HG03060 (cell line): ENCODE measurements at regions not wholly inside any gene's neighbourhood (a gene's known extent, or its start where the extent isn't known, plus 50 kb on each side); places are given as distances from the start of the nearest gene placed in this dataset.
"Not testable (repeated sequence)": the region's sequence is repeated elsewhere in the genome, so short reads cannot be mapped to it uniquely, and the experiment has no call there.

ENCODE experiments used
- ATAC-seq: cut with Tn5 transposase; IDR thresholded peaks from one replicate; pipeline ENCODE4 v1.9.1; 2021; ENCODE audit warnings: low read depth, moderate number of reproducible peaks; ENCODE audit not compliant: unreplicated experiment

DNA sequence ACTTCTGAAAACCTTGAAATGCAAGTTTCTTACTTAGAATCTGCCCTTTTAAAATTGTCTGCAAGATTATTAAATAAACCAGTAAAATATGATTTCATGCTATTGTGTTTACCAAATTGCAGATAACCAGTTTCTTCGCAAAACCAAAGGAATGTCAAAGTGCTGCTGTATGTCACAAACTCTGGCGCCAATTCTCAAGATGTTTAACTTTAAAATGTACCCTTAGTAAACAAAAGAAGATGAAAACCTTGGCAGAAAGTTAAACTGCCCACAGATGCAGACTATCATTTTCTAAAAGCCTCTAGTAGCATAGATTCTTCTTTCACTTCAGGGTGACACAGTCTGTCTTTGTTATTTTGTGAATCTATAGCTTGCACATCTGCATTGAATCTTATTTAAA, 189.2 kb downstream of the SLITRK6 start:
- ATAC-seq: no peak

- no peak for ATAC-seq
Observed at GRCh38 chr13:85608255-85608829, 190.9 kb downstream of the SLITRK6 start.

GRCh38 chr13:85603735-85604134, 195.5 kb downstream of the SLITRK6 start:
- ATAC-seq: no peak

GRCh38 chr13:85601526-85601925, 197.7 kb downstream of the SLITRK6 start:
- no peak for ATAC-seq

DNA sequence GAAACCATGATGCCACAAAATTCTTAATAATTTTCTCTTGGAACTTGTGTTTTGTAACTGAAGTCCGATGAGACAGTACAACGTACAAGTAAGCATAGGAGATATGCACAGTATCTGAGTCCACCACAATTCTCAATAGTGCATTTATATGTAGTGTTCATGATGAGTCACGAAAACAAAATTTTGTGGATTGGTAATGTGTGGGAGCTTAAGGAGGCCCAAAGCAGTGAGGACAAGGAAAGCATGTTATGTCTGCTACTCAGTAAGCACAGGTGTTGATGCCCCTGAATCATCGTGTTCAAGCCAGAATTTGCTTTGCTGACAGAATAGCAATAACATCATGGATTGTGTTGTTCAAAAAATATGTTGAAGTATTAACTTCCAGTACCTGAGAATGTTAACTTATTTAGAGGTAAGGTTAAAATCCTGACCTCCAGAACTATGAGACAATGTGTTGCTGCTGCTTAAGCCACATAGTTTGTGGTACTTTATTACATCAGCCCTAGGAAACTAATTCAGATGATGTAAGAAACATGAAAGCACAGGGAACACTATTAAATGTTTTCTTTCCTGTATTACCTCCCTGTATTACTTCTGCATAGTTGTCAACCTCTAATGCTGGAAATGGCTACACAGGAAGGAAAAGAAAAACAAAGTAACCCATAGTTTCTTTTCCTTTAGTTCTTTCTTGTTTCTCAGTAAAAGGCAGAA, 201.3 kb downstream of the SLITRK6 start:
- ATAC-seq: no peak

GRCh38 chr13:85592211-85592610, 207.0 kb downstream of the SLITRK6 start:
- no peak for ATAC-seq

DNA sequence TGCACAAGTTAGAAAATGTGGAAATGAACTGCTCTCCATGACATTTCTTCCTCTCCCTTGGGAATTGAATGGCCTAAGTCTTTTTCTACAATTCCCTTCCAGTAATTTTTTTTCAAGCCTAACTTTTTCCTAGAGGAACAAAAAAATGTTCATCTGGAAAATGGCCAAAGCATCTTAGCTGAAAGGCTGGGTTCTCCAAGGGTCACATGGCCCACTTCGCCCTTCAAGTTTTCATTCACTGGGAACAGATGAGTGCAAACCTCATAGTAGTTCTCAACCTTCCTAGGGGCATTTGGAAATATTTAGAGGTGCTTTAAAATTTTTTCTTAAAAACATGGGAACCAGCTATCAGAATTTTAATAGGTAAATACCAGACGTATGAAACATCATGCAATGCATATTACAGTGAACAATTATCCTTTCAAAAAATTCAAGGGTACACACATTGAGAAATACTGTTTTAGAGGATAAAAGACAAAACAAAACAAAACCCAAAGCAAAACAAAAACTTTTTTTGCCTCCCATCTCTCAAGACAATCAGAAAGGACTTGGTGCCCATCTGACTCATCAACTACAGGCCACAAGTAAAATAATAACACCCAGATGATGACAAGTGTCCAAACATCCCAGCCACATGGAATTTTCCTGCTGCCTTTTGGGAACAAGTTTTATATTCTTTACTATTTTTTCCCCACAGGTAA, 208.8 kb downstream of the SLITRK6 start:
- no peak for ATAC-seq

DNA sequence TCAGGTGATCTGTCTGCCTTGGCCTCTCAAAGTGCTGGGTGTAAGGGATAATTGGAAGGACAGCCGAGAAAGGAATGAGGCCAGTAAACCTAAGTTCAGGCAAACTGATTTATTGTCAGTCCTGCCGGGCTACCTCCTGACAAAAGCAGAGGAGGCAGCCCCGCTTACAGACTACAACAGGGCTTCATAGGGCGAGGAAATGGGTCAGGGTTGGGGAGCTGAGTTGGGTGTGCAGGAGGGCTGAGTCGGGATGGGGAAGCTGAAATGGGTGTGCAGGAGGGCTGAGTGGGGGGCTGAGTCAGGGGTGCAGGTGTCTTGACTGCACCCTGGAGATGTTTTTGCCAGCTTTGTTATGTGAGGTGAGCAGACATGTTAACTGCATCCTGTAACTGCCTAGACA, 210.2 kb downstream of the SLITRK6 start:
- ATAC-seq: no peak

- ATAC-seq: no peak
Observed at GRCh38 chr13:85588359-85588758, 210.9 kb downstream of the SLITRK6 start.

GRCh38 chr13:85586856-85587255, 212.4 kb downstream of the SLITRK6 start:
- ATAC-seq: no peak

DNA sequence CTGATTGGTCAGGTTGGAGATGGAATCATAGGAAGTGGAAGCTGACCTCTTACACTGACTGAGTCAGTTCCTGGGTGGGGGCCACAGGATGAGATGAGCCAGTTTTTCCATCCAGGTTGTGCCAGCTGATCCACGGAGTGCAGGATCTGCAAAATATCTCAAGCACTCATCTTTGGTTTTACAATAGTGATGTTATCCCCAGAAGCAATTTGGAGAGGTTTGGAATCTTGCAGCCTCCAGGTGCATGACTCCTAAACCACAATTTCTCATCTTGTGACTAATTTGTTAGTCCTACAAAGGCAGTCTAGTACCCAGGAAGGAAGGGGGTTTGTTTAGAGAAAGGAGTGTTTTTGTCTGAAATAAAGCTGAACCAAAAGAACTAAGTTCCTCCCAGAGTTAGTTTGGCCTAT, 212.8 kb downstream of the SLITRK6 start:
- ATAC-seq: no peak

- ATAC-seq: no peak
Observed at GRCh38 chr13:85582890-85583289, 216.3 kb downstream of the SLITRK6 start.

DNA sequence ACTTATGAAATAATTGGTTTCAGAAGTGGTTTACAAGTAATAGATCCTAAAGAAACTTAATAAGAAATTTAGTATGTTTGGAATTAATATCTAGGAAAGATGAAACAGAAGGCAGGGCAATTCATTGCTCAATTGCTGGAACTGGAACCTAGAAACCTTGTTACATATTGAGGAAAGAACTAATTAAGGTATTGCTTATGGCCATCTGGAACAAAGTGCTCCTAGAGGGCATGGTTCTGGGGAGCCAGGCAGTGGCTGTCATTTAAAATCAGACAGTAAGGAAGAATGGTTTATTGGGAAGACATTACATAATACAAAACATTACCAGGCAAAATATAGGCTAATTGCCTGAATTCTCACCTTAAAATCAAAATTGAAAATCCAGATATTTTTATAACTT, 224.1 kb downstream of the SLITRK6 start:
- ATAC-seq: no peak

DNA sequence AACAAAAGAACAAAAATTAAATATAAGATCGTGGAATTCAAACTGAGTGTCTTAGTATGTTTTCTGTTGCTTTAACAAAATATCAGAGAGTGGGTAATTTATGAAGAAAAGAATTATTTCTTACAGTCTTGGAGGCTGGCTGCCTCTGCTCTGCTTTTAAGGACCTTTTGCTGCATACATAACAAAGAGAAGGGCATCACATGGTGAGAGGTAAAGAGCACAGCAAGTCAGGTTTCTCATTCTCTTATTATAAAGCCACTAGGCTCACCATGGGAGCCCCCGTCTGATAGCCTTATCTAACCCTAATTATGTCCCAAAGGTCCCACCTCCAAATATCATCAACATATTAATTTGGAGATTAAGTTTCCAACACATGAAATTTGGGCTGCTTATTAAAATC, 231.3 kb downstream of the SLITRK6 start:
- no peak for ATAC-seq

DNA sequence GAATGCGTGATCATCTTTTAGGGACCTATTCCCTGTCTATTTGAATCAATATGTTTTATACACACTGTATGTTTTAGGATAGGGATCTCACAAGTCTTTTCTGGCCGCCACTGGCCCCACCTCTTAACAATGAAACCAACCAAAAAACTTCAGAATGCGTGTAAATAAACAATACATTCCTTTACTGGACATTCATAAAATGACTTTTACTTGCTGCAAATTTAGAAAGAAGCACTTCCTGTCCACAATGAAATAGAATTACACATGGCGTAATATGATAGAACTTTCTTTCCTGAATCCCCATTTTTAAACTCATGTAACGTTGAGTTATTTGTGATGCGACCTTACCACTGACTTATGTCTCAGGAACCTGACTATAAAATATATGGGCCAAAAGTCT, 233.6 kb downstream of the SLITRK6 start:
- no peak for ATAC-seq

- no peak for ATAC-seq
Observed at GRCh38 chr13:85564598-85564997, 234.6 kb downstream of the SLITRK6 start.

DNA sequence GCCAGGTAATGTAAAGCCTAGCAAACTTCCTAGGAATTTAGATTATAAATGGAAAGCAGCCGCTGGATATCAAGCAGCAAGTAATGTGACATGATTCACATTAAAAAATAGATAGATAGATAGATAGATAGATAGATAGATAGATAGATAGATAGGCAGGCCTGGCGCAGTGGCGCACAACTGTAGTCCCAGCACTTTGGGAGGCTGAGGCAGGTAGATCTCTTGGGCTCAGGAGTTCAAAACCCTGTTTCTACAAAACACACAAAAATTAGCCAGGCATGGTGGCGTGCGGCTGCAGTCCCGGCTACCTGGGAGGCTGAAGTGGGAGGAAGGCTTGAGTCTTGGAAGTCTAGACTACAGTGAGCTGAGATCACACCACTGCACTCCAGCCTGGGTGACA, 236.9 kb downstream of the SLITRK6 start:
- ATAC-seq: no peak

GRCh38 chr13:85557691-85558467, 241.3 kb downstream of the SLITRK6 start:
- ATAC-seq: no peak

DNA sequence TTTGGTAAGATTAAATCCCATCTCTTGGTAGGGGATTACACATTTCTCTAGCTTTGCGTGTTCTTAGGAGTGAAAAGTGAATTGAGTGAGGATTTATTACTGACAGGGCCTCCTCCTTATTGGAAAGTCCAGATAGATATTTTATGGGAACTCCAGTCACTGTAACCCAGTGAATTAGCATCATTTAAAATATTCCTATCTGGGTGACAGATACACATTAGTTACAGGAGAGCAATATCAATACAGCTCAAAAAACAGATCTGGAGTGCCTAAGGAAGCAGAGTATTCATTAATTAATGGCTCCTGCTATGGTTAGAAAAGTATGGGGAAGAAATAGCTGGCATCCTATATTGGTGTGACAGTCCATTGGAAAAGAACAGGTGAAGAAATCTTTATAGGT, 248.2 kb downstream of the SLITRK6 start:
- ATAC-seq: no peak

DNA sequence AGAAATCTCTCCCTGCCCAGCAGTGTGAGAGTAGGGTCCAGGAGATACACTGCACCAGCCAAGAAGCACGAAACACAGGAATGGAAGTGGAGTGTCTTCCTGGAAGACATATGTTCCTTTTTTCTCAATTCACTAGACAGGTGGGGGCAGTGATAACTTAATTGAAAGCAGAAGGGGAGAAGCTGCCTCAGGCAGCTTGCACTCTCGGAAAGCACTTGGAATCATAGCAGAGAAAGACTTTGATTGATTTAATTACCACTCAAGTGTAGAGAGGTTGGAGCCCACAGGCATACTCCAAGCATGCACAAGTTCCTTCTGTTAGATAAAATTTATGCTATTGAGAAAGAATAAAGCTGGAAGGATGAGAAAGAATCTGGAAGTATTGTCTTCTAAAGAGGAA, 249.4 kb downstream of the SLITRK6 start:
- no peak for ATAC-seq

DNA sequence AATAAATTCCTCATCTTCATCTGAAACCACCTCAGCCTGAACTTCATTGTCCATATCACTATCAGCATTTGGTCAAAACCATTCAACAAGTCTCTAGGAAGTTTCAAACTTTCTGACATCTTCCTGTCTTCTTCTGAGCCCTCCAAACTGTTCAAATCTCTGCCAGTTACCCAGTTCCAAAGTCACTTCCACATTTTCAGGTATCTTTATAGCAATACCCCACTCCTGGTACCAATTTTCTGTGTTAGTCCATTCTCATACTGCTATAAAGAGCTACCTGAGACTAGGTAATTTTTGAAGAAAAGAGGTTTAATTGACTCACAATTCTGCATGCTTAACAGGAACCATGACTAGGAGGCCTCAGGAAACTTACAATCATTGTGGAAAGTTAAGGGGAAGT, 250.4 kb downstream of the SLITRK6 start:
- not testable (repeated sequence) for ATAC-seq
